ENCODE measurements at regions not wholly inside any gene's neighbourhood (a gene's known extent, or its start where the extent isn't known, plus 50 kb on each side); places are given as distances from the start of the nearest gene placed in this dataset.
"Not testable (repeated sequence)": the region's sequence is repeated elsewhere in the genome, so short reads cannot be mapped to it uniquely, and the experiment has no call there.

DNA sequence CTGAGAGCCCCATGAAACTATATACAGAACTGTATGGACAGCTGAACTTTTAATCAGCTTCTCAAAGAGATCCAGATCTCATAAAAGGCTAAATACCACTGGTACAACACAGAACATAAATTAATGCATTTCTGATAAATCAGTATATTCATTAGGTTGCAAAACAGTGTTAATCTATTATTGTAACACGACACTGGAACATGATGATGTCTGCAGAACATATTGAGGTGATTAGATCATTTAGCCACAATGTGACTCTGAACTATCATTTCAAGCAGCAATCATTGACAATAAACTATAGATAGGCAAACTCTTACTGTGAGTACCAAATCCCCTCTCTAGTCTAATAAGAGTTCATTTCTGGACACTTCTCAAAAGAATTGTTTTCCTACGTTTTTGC, 50.3 kb downstream of the GASK1B start:
- DNase-seq (ENCODE audit: low spot score), result no peak
- ATAC-seq, result no peak

GRCh38 chr4:158121161-158121579, 51.7 kb downstream of the GASK1B start:
- DNase-seq (ENCODE audit: low spot score) (no peak), ATAC-seq (no peak)

DNA sequence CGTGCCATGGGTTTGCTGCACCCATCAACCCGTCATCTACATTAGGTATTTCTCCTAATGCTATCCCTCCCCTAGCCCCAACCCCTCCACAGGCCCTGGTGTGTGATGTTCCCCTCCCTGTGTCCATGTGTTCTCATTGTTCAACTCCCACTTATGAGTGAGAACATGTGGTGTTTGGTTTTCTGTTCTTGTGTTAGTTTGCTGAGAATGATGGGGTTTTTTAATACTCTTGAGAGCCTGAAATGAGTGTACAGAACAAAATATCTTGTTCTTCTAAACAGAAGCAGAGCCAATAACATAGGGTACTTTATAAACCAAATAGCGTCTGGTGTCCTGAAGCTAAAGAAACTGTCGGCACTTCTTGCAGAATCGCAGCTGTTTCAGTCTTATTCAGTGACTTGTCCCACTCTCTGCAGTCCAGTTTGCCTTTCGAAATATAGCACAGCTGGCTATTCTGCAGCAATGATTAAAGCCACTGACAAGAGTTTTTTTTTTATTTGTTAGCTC, 52.1 kb downstream of the GASK1B start:
- not testable (repeated sequence) for ATAC-seq

DNA sequence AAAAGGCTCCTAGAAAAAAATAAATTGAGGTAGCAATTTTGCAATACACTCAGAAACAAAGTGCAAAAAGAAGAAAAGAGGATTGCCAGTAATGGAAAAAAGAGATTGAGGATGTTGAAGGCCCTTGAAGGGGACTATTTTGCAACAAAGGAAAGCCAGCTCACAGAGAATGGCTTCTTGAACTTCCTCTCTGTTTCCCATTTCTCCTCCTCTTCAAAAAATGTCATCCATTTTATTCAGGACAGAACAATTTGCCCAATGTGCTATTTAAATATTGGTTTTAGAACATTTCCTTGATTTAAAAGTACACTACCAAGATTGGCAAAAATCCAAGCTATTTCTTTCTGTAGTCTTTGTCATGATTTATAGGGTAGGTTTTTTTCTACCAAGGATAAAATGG, 60.2 kb downstream of the GASK1B start:
- ATAC-seq, result no peak
- no peak for DNase-seq (ENCODE audit: low spot score)

More for the DNA sequence above, 52.1 kb downstream of the GASK1B start:
- not testable (repeated sequence) for DNase-seq (ENCODE audit: low spot score)

DNA sequence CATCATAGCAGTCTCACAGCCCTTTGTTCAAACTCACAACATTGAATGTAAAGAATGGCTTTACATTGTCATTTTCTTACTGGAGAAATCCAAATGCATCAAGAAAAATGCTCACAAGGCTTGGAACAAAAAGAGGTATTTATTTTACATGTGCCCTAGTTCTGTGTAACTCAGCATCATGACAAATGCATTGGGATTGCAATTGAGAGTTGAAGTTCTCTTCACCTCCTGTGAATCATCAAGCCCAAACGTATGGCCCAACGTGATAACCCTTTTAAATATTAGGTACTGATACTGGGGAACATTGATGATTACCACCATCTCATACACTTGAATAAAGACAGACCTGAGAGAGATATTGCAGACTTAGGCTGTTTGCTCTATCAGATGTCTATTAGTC, 61.6 kb downstream of the GASK1B start:
- ATAC-seq (no peak), DNase-seq (ENCODE audit: low spot score) (no peak)

DNA sequence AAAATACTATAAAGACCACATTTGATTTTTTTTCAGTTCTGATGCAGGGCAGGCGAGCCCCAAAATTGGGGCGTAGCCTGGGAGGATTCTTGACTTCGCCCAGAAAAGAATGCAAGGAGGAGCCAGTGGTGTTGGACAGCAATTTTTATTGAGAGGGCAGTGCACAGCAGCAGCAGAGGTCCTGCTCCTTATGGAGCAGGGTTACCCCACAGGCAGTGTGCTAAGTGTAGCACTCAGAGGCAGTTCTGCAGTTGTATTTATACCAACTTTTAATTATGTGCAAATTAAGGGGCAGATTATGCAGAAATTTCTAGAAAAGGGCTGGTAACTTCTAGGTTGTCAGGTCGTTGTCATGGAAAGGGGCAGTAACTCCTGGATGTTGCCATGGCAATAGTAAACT, 69.9 kb downstream of the GASK1B start:
- no peak for ATAC-seq
- no peak for DNase-seq (ENCODE audit: low spot score)

GRCh38 chr4:158099686-158100085, 73.1 kb downstream of the GASK1B start:
- ATAC-seq (no peak), DNase-seq (ENCODE audit: low spot score) (no peak)

DNA sequence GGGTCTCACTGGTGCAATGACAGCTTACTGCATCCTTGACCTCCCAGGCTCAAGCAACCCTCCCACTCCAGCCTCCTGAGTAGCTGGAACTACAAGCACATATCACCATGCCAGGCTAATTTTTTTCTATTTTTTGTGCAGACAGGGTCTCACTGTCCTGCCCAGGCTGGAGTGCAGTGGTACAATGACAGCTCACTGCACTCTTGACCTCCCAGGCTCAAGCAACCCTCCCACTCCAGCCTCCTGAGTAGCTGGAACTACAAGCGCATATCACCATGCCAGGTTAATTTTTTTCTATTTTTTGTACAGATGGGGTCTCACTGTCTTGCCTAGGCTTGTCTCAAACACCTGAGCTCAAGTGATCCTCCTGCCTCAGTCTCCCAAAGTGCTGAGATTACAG, 74.0 kb downstream of the GASK1B start:
- ATAC-seq (no peak), DNase-seq (ENCODE audit: low spot score) (no peak)

GRCh38 chr4:158094413-158095134, 78.3 kb downstream of the GASK1B start:
- no peak for ATAC-seq
- DNase-seq (ENCODE audit: low spot score), result no peak

- no peak for DNase-seq (ENCODE audit: low spot score)
- ATAC-seq, result no peak
These were observed 82.5 kb downstream of the GASK1B start for GRCh38 chr4:158090323-158090722.

DNA sequence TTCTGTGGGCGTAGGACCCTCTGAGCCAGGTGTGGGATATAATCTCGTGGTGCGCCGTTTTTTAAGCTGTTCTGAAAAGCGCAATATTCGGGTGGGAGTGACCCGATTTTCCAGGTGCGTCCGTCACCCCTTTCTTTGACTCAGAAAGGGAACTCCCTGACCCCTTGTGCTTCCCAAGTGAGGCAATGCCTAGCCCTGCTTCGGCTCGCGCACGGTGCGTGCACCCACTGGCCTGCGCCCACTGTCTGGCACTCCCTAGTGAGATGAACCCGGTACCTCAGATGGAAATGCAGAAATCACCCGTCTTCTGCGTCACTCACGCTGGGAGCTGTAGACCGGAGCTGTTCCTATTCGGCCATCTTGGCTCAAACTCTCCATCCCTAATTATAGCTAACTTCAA, 82.9 kb downstream of the GASK1B start:
- not testable (repeated sequence) for DNase-seq (ENCODE audit: low spot score); ATAC-seq

DNA sequence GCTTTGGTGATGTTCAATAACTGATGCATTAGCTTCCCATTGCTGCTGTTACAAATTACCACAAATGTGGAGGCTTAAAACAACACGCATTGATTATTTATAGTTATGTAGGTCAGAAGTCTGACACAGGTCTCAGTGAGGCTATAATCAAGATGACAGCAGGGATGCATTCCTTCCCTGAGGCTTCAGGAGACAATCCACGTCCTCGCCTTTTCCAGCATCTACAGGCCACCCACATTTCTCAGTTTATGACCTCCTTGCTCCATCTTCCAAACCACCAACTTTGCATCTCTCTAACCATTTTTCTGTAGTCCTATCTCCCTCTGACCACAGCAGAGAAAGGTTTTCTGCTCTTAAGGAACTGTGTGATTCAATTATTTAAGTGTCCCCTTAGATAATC, 92.5 kb downstream of the GASK1B start:
- no peak for ATAC-seq
- DNase-seq (ENCODE audit: low spot score), result no peak

DNA sequence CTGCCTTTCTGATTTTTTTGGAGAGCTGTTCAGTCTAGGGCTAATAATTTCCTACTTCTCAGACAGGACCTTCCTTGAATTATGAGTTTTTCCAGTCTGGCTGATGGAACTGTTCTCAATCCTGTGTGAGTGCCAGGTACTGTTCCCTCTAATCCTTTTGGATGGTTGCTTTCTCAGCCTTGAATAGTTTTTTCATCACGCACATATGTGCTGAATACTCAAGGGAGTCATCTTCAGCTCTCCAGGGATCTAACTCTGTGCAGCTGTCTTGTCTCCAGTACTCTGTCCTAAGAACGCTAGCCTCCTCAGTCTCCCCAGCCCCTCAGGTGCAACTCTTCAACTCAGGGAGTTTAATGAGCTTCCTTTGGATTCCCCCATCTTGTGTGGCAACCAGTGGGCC, 93.2 kb downstream of the GASK1B start:
- ATAC-seq, result no peak
- DNase-seq (ENCODE audit: low spot score), result no peak

- DNase-seq (ENCODE audit: low spot score) (no peak), ATAC-seq (no peak)
These were observed 95.0 kb downstream of the GASK1B start for GRCh38 chr4:158077835-158078234.

DNA sequence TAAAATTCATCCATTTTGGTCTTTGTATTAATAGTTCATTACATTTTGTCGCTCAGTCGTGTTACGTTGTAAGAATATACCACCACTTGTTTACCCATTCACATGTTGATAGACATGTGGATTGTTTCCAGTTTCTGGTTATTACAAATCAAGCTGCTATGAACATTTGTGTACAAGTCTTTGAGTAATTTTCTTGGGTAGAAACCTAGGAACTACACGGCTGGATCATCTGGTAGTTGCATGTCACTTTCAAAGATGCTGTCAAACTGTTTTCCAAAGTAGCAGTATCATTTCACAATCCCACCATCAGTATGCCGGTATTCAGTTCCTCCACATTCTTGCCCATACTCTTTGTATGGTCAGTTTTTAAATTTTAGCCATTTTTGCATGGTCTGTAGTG, 98.0 kb downstream of the GASK1B start:
- ATAC-seq (no peak), DNase-seq (ENCODE audit: low spot score) (no peak)

- ATAC-seq (no peak), DNase-seq (ENCODE audit: low spot score) (no peak)
These were observed 100.9 kb downstream of the GASK1B start for GRCh38 chr4:158071931-158072330.

DNA sequence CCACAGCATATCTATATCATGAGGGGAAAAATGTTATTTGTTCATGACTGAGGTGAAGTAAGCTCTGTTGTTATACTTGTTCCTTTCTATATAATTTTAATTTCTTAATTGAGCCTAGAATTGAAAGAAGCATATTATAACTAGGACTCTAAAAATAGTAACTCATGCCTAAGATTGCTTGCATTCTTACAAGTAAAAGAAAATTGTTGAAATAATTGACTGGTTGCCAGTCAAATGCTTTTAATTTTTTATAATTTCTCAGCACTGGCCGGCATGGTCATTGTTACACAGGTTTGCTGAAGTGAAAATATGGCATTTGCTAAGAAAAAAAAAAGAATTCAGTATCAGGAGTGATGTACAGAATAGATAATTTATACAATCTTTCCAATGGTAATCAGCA, 104.8 kb downstream of the GASK1B start:
- DNase-seq (ENCODE audit: low spot score), result no peak

GRCh38 chr4:158067646-158068045, 105.2 kb downstream of the GASK1B start:
- DNase-seq (ENCODE audit: low spot score), result no peak
- no peak for ATAC-seq

More for the DNA sequence above, 104.8 kb downstream of the GASK1B start:
- ATAC-seq, result no peak

DNA sequence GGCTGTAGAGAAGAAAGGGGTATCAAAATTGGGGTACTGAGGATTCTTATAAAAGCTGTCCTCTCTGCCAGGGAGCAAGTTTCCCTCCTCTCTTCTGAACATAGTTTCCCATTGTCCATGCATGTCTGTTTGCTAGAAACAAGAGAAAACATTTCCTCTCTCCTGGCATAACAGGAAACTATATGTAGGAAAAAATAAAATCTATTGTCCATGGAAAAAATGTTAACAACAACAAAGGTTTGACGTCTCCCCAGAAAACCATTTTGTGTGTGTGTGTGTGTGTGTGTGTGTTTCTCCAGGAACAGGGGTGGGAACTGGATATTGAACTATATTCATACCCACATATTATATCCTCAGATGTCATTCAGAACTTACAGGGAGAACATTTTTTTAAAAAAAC, 107.2 kb downstream of the GASK1B start:
- ATAC-seq (no peak), DNase-seq (ENCODE audit: low spot score) (no peak)

GRCh38 chr4:158065176-158065575, 107.6 kb downstream of the GASK1B start:
- DNase-seq (ENCODE audit: low spot score), result no peak
- no peak for ATAC-seq

DNA sequence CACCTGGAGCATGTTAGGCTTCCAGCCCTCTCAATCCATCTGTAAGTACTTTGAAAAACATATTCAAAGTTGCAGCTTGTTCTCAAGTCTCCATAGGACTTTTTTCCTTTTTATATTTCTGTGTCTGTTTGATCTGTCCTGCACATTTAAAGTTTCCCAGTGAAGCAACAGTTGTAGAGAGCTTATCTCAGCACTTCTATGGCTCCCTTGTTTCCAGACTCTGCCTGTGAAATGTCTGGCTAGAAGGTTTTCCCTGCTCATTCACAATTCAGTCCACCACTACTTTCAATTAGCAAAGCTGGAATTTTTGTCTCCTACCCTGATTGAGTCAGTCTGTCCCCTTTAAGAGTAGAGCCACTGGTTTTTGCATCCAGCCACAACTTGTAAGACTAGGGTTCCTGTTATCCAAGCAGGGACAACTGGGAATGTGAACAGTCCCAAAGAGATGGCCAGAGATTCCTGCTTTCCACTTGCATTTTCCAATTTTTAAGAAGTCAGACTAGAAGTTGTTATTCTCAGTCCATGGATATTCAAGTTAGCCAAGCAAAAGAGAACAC, 116.1 kb downstream of the GASK1B start:
- DNase-seq (ENCODE audit: low spot score), result no peak
- no peak for ATAC-seq

DNA sequence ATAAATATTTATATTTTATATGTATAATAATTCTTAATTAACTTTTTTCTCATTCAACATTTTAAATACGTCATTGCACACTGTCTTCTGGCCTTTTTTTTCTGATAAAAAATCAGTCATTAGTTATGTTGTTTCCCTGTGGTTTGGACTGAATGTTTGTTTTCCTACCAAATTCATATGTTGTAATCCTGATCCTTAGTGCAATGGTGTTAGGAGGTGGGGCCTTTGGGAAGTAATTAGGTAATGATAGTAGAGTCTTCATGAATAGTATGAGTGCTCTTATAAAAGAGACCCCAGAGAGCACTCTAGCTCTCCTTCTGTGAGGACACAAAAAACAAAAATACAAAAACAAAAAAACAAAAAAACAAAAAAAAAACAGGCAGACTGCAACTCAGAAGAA, 117.2 kb downstream of the GASK1B start:
- ATAC-seq (no peak), DNase-seq (ENCODE audit: low spot score) (no peak)

GRCh38 chr4:158053801-158054200, 119.0 kb downstream of the GASK1B start:
- no peak for DNase-seq (ENCODE audit: low spot score)
- no peak for ATAC-seq
